ENCODE measurements at regions not wholly inside any gene's neighbourhood (a gene's known extent, or its start where the extent isn't known, plus 50 kb on each side); places are given as distances from the start of the nearest gene placed in this dataset.

DNA sequence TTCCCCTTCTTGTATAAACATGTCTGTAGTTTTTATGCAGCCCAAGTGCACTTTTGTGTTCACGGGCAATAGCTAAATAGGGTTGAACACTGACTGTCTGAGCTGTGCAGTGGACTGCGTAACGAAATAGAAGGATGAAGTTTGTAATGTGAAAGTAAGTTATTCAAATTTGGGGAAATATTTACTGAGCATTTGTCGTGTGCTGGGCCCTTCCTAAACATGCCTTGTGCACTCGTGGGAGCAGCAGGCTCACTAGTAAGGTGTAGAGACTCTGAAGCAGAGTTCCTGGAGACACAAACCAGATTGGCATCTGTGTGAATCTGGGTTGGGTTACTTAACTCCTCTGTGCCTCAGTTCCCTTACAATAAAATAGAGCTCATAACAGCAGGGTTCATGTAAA, 51.7 kb upstream of the C1QTNF7 start:
- no peak for DNase-seq (ENCODE audit: low read depth)

DNA sequence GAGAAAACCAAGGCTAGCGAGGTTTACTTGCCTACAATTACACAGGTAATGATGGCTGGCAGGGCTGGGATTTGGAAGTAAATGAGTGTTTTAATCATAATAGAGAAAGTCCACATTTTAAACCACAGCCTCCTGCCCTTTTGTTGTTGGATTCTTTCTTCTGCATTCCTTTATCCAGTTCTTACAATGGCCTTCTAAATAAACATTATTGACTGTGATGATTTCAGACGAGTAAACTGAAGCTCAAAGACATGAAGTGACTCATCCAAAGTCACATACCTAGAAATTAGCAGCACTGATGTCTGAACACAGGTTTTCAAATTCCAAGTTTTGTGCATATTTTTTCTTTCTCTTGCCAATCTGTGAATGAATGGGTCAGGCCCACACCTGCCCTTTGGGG, 51.2 kb upstream of the C1QTNF7 start:
- DNase-seq (ENCODE audit: low read depth) = no peak

All from HS-27A (cell line).